Spleen (tissue), 11 donors: ENCODE measurements at regions not wholly inside any gene's neighbourhood (a gene's known extent, or its start where the extent isn't known, plus 50 kb on each side); places are given as distances from the start of the nearest gene placed in this dataset.

Experiments used
- DNase-seq: peaks from one replicate; pipeline ENCODE4 v3.0.0-alpha.2; 2020
- H3K27ac ChIP-seq, 8 donors: fragments of 200-600 bp; sonication (generic) in 7 of 8; 1 replicate in 4 of 8; 2 replicates in 4 of 8; pipeline versions ENCODE4 v1.5.0 to v1.8.0; 2016 to 2021; ENCODE audit warnings: inconsistent platforms in 4 of 8, mild to moderate bottlenecking in 4 of 8, moderate library complexity in 1 of 8
- H3K27me3 ChIP-seq, 7 donors: fragments of 200-600 bp; sonication (generic) in 6 of 7; replicated peaks in 1 of 7; 1 replicate in 4 of 7; 2 replicates in 3 of 7; pipeline versions ENCODE4 v1.5.0 to v1.8.0; 2016 to 2021; ENCODE audit warnings: inconsistent platforms in 3 of 7, mild to moderate bottlenecking in 1 of 7
- H3K36me3 ChIP-seq, 6 donors: fragments of 200-600 bp; sonication (generic) in 5 of 6; 1 replicate in 4 of 6; 2 replicates in 2 of 6; pipeline versions ENCODE4 v1.5.0 to v1.8.0; 2016 to 2021; ENCODE audit warnings: inconsistent platforms in 2 of 6
- H3K4me1 ChIP-seq, 6 donors: fragments of 200-600 bp; sonication (generic) in 5 of 6; 1 replicate in 3 of 6; 2 replicates in 3 of 6; pipeline versions ENCODE4 v1.5.0 to v1.8.0; 2016 to 2021; ENCODE audit warnings: inconsistent platforms in 3 of 6
- H3K4me3 ChIP-seq, 8 donors: fragments of 200-600 bp; sonication (generic) in 7 of 8; 1 replicate in 4 of 8; 2 replicates in 4 of 8; pipeline versions ENCODE4 v1.5.0 to v1.8.0; 2016 to 2021; ENCODE audit warnings: inconsistent platforms in 4 of 8, mild to moderate bottlenecking in 4 of 8, moderate library complexity in 2 of 8
- H3K9me3 ChIP-seq, 8 donors: fragments of 200-600 bp; sonication (generic) in 7 of 8; 1 replicate in 4 of 8; 2 replicates in 4 of 8; pipeline versions ENCODE4 v1.5.0 to v1.8.0; 2016 to 2021; ENCODE audit warnings: inconsistent platforms in 4 of 8
- POLR2A ChIP-seq, 3 donors: fragments of 450-650 bp; IDR thresholded peaks; one replicate each; pipeline ENCODE4 v1.5.1; 2017; ENCODE audit warnings: antibody characterized with exemption in 3 of 3, mild to moderate bottlenecking in 1 of 3
- POLR2AphosphoS5 ChIP-seq, 3 donors: sonication (generic); formaldehyde crosslinking; IDR thresholded peaks; one replicate each; pipeline ENCODE4 v1.5.1; 2017; ENCODE audit warnings: antibody characterized with exemption in 3 of 3
- WGBS, 5 donors: extraction: QIAGEN DNeasy Blood & Tissue Kit in 3 of 5; methylation state at CpG; one replicate each; pipeline versions ENCODE4 v1.1.5 to v1.1.7; 2013 to 2018; 5-methylcytosine and 5-hydroxymethylcytosine counted together
- intact Hi-C: fragments of 100-400 bp; cut with DNase I; formaldehyde crosslinking; loops from one replicate; pipeline ENCODE4 v1.15.0; 2023; ENCODE audit warnings: low total_unique reads
- TF ChIP-seq, protein P1 (sequence below), 11 experiments: fragments of 200-600 bp in 7 of 11; fragments of 450-650 bp in 4 of 11; sonication (generic) in 4 of 11; IDR thresholded peaks in 8 of 11; conservative IDR thresholded peaks in 3 of 11; 1 replicate in 7 of 11; 2 replicates in 4 of 11; pipeline versions ENCODE4 v1.4.0 to v1.8.0; 2016 to 2021; ENCODE audit warnings: antibody characterized with exemption in 11 of 11, inconsistent platforms in 4 of 11, mild to moderate bottlenecking in 1 of 11
- donor health status: healthy with polysubstance abuse.
- donor health status: DM: no; HTN: no; CAD: no; lungs with moderate emphysema.
- donor health status: DM: no; HTN: no; CAD: no.
- donor health status: Bipolar disorder and iron deficiency.
- donor health status: healthy.
- donor health status: DM: no; HTN: no; CAD: no.
- donor health status: DM: yes; HTN: yes; CAD: no.

DNA sequence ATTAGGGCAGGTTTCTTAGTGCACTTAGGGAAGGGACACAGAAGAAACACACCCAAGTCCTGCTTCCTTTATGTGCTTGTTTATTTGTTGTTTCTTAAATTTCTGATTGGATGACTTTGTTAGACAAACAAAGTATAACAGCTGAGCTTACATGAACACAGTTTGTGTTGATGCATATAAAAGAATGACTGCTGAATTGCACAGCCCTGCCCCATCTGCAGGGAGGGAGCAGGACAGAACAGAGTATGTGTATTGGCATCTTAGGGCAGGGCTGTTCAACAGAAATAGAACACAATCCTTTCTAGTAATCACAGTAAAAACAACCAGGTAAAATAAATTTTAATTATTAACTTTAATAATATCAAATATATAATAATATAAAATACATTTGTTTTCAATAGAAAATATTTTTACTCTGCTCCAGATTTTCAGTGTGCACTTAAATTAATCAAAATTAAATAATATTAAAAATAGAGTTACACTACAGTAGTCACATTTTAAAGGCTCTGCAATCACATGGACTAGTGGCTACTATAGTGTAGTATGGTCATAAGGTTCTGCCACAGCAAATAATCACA, 198.4 kb downstream of the ZNF621 start:
- no peak for TF ChIP-seq POLR2A (IDR thresholded peaks at IDR 0.05)
- TF ChIP-seq POLR2AphosphoS5 (IDR thresholded peaks at IDR 0.05) = no peak
- TF ChIP-seq, protein P1, sequence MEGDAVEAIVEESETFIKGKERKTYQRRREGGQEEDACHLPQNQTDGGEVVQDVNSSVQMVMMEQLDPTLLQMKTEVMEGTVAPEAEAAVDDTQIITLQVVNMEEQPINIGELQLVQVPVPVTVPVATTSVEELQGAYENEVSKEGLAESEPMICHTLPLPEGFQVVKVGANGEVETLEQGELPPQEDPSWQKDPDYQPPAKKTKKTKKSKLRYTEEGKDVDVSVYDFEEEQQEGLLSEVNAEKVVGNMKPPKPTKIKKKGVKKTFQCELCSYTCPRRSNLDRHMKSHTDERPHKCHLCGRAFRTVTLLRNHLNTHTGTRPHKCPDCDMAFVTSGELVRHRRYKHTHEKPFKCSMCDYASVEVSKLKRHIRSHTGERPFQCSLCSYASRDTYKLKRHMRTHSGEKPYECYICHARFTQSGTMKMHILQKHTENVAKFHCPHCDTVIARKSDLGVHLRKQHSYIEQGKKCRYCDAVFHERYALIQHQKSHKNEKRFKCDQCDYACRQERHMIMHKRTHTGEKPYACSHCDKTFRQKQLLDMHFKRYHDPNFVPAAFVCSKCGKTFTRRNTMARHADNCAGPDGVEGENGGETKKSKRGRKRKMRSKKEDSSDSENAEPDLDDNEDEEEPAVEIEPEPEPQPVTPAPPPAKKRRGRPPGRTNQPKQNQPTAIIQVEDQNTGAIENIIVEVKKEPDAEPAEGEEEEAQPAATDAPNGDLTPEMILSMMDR (IDR thresholded peaks at IDR 0.05 in 8 of 11, conservative IDR thresholded peaks at IDR 0.05 in 3 of 11) = no peak
- Histone ChIP-seq H3K36me3 (no peaks in the 10 kb centered on the region), H3K27me3 (no peaks in the 10 kb centered on the region), H3K27ac (no peak overlapping the region), H3K9me3 (peaks cover 0 to 4% (median 0%) of the 10 kb centered on the region in 8 donors), H3K4me3 (no peak overlapping the region), H3K4me1 (peaks cover 0 to 10% (median 1%) of the 10 kb centered on the region in 6 donors)
- no peak for DNase-seq
- intact Hi-C loops = no loop called here

DNA sequence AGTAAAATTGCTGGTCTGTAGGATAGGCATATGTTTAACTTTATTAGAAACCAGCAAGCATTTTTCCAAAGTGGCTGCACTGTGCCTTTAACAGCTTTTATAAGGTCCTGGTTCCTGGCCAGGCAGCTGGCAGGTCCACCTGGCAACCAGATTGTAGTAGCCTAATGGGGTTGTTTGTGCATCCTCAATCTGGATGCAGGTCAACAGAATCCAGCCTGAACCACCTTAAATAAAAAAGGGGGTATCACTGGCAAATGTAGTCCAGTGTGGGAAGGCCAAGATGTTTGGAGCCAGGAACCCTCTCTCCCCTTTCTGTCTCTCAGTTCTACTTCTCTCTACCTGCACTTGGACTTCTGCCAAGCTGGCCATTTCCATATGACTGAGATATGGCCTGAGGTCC, 200.3 kb downstream of the ZNF621 start:
- no peak for TF ChIP-seq POLR2A (IDR thresholded peaks at IDR 0.05)
- TF ChIP-seq, protein P1 (IDR thresholded peaks at IDR 0.05 in 8 of 11, conservative IDR thresholded peaks at IDR 0.05 in 3 of 11) = no peak
- TF ChIP-seq POLR2AphosphoS5 (IDR thresholded peaks at IDR 0.05) = no peak
- intact Hi-C loops = no loop called here
- no peak for DNase-seq
- no peak overlapping the region for H3K4me3 ChIP-seq
- H3K27me3 ChIP-seq = no peaks in the 10 kb centered on the region
- peaks cover 0 to 22% (median 14%) of the 10 kb centered on the region in 8 donors for H3K9me3 ChIP-seq
- H3K4me1 ChIP-seq = no peaks in the 10 kb centered on the region
- H3K27ac ChIP-seq = no peak overlapping the region
- no peaks in the 10 kb centered on the region for H3K36me3 ChIP-seq

DNA sequence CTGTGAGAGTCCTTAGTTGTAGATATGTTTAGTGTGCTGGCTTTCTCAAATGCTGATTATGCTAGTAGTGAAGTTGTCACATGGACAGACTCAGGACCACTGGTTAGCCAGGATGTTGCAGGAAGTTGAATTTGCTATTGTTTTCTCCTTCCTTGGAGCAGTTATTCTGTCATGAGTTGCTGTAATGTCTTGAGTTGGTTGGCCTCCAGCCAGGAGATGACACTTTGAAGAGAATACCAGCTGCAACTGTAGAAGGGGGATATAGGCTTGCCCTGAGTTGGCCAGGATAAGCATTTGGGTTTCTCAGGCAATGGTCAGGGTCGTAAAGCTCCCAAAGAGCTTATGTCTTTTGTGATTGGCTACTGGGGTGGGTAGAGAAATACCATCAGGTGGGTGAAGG, 206.7 kb downstream of the ZNF621 start:
- Histone ChIP-seq H3K27ac (no peak overlapping the region), H3K9me3 (peaks cover 0 to 40% (median 30%) of the 10 kb centered on the region in 8 donors), H3K4me1 (no peaks in the 10 kb centered on the region), H3K4me3 (no peak overlapping the region), H3K36me3 (no peaks in the 10 kb centered on the region), H3K27me3 (no peaks in the 10 kb centered on the region)
- no peak for DNase-seq
- TF ChIP-seq, protein P1 (IDR thresholded peaks at IDR 0.05 in 8 of 11, conservative IDR thresholded peaks at IDR 0.05 in 3 of 11) = no peak
- TF ChIP-seq POLR2AphosphoS5 (IDR thresholded peaks at IDR 0.05) (no peak), POLR2A (IDR thresholded peaks at IDR 0.05) (no peak)
- intact Hi-C loops = no loop called here
- WGBS, 5 donors = 53 to 93% (median 65%) methylated on average over 1 of the region's 1 CpG

DNA sequence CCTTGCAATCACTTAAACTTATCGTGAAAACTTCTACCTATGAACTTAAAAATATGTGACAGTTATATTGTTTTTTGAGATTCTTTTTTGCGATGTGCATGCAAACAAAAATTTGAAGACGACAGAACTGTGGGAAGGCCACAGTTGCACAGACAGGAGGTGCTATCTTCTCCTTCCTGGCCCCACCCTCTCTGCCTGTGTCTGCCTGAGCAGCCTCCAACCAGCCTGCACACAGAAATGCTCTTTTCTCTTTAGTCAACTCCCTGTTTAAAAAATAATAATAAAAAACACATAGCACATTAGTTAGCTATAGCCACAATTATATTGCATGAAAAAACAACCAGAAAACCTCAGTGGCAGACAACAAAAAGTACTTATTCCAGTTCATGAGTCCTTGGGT, 212.2 kb downstream of the ZNF621 start:
- WGBS, 5 donors = 78 to 95% (median 86%) methylated on average over 3 of the region's 3 CpGs
- intact Hi-C loops = no loop called here

More for the DNA sequence above, 212.2 kb downstream of the ZNF621 start:
- Histone ChIP-seq H3K9me3 (peaks cover 0 to 5% (median 0%) of the 10 kb centered on the region in 8 donors), H3K36me3 (no peaks in the 10 kb centered on the region), H3K4me3 (no peak overlapping the region), H3K27ac (no peak overlapping the region), H3K27me3 (no peaks in the 10 kb centered on the region), H3K4me1 (peaks cover 0 to 3% (median 0%) of the 10 kb centered on the region in 6 donors)
- no peak for DNase-seq
- TF ChIP-seq POLR2AphosphoS5 (IDR thresholded peaks at IDR 0.05) (no peak), POLR2A (IDR thresholded peaks at IDR 0.05) (no peak)
- TF ChIP-seq, protein P1 (IDR thresholded peaks at IDR 0.05 in 8 of 11, conservative IDR thresholded peaks at IDR 0.05 in 3 of 11) = no peak
